MM.1S (cell line): ENCODE measurements at regions not wholly inside any gene's neighbourhood (a gene's known extent, or its start where the extent isn't known, plus 50 kb on each side); places are given as distances from the start of the nearest gene placed in this dataset.

Experiments
- DNase-seq: peaks from one replicate; pipeline ENCODE4 v3.0.0-alpha.2; 2015
- H2AFZ ChIP-seq: fragments of 300-600 bp; sonication (generic); 2 replicates; pipeline ENCODE4 v1.6.0; 2016; ENCODE audit warnings: antibody characterized with exemption, low read length
- H3F3A ChIP-seq: fragments of 300-600 bp; sonication (generic); 2 replicates; pipeline ENCODE4 v1.6.1; 2016; ENCODE audit warnings: mild to moderate bottlenecking, antibody characterized with exemption, low read length, moderate library complexity, mixed read lengths; ENCODE audit not compliant: insufficient read depth
- H3K27ac ChIP-seq: fragments of 300-600 bp; sonication (generic); 2 replicates; pipeline ENCODE4 v1.5.1; 2016; ENCODE audit warnings: mild to moderate bottlenecking, low read length
- H3K27me3 ChIP-seq: fragments of 300-600 bp; sonication (generic); replicated peaks from 2 replicates; pipeline ENCODE4 v1.6.0; 2016; ENCODE audit warnings: low read length; ENCODE audit not compliant: insufficient read depth
- H3K36me3 ChIP-seq: fragments of 300-600 bp; sonication (generic); replicated peaks from 2 replicates; pipeline ENCODE4 v1.6.1; 2016; ENCODE audit warnings: mild to moderate bottlenecking, low read length, mixed read lengths; ENCODE audit not compliant: insufficient read depth
- H3K4me1 ChIP-seq: fragments of 300-600 bp; sonication (generic); 2 replicates; pipeline ENCODE4 v1.6.1; 2016; ENCODE audit warnings: low read length, mixed read lengths
- H3K4me2 ChIP-seq: fragments of 300-600 bp; sonication (generic); 2 replicates; pipeline ENCODE4 v1.6.0; 2016; ENCODE audit warnings: low read depth, low read length
- H3K4me3 ChIP-seq: fragments of 300-600 bp; sonication (generic); 2 replicates; pipeline ENCODE4 v1.5.1; 2016; ENCODE audit warnings: low read length, mixed read lengths
- H3K79me2 ChIP-seq: fragments of 300-600 bp; sonication (generic); 2 replicates; pipeline ENCODE4 v1.6.1; 2016; ENCODE audit warnings: mixed run types, low read length, mixed read lengths
- H3K9ac ChIP-seq: fragments of 300-600 bp; sonication (generic); 2 replicates; pipeline ENCODE4 v1.6.1; 2016; ENCODE audit warnings: low read length, mixed read lengths
- H3K9me2 ChIP-seq: fragments of 300-600 bp; sonication (generic); replicated peaks from 2 replicates; pipeline ENCODE4 v1.6.1; 2016; ENCODE audit warnings: mild to moderate bottlenecking, low read length, mixed read lengths; ENCODE audit not compliant: insufficient read depth
- H3K9me3 ChIP-seq: fragments of 300-600 bp; sonication (generic); replicated peaks from 2 replicates; pipeline ENCODE4 v1.6.1; 2016; ENCODE audit warnings: mild to moderate bottlenecking, low read length, mixed read lengths; ENCODE audit not compliant: insufficient read depth
- H4K20me1 ChIP-seq: fragments of 300-600 bp; sonication (generic); 2 replicates; pipeline ENCODE4 v1.6.1; 2016; ENCODE audit warnings: mild to moderate bottlenecking, low read length, moderate library complexity, mixed read lengths; ENCODE audit not compliant: insufficient read depth
- CTCF ChIP-seq: fragments of 300-600 bp; sonication (generic); IDR thresholded peaks from 2 replicates; pipeline ENCODE4 v1.5.1; 2016; ENCODE audit warnings: antibody characterized with exemption, low read length, mixed read lengths
- EZH2 ChIP-seq: fragments of 300-600 bp; sonication (generic); optimal IDR thresholded peaks from 2 replicates; pipeline ENCODE3; 2017; ENCODE audit warnings: low read depth, mild to moderate bottlenecking, antibody characterized with exemption, low read length, mixed read lengths
- EZH2phosphoT487 ChIP-seq: fragments of 300-600 bp; sonication (generic); IDR thresholded peaks from 2 replicates; pipeline ENCODE4 v1.6.1; 2018; ENCODE audit warnings: antibody characterized with exemption, low read length

GRCh38 chr4:24337451-24338190 lies 246.7 kb downstream of the DHX15 start:
- H3K4me2 ChIP-seq, result no peak overlapping the region
- no peaks in the 10 kb centered on the region for H3K9me3 ChIP-seq
- no peaks in the 10 kb centered on the region for H3K36me3 ChIP-seq
- H3K27me3 ChIP-seq, result no peaks in the 10 kb centered on the region
- H3K4me1 ChIP-seq, result no peaks in the 10 kb centered on the region
- no peak overlapping the region for H3K27ac ChIP-seq
- H3F3A ChIP-seq, result no peaks in the 10 kb centered on the region
- no peak overlapping the region for H2AFZ ChIP-seq
- H3K9ac ChIP-seq, result no peak overlapping the region
- no peak for DNase-seq
- no peaks in the 10 kb centered on the region for H4K20me1 ChIP-seq
- H3K9me2 ChIP-seq, result no peaks in the 10 kb centered on the region
- no peaks in the 10 kb centered on the region for H3K79me2 ChIP-seq
- no peak overlapping the region for H3K4me3 ChIP-seq
- TF ChIP-seq EZH2phosphoT487, result no peak
- TF ChIP-seq CTCF, result no peak
- TF ChIP-seq EZH2, result no peak

- H3K4me1 ChIP-seq, result no peaks in the 10 kb centered on the region
- H3K4me3 ChIP-seq, result no peak overlapping the region
- no peaks in the 10 kb centered on the region for H3K79me2 ChIP-seq
- no peaks in the 10 kb centered on the region for H4K20me1 ChIP-seq
- H3K9me3 ChIP-seq, result no peaks in the 10 kb centered on the region
- H3K27ac ChIP-seq, result no peak overlapping the region
- no peak for DNase-seq
- no peaks in the 10 kb centered on the region for H3K36me3 ChIP-seq
- no peak overlapping the region for H3K9ac ChIP-seq
- no peaks in the 10 kb centered on the region for H3F3A ChIP-seq
- no peak overlapping the region for H3K4me2 ChIP-seq
- no peaks in the 10 kb centered on the region for H3K27me3 ChIP-seq
- no peak overlapping the region for H2AFZ ChIP-seq
- H3K9me2 ChIP-seq, result no peaks in the 10 kb centered on the region
- no peak for TF ChIP-seq CTCF
These were observed 248.7 kb downstream of the DHX15 start for GRCh38 chr4:24335616-24336015.

- H3K27me3 ChIP-seq, result no peaks in the 10 kb centered on the region
- no peaks in the 10 kb centered on the region for H3K9me3 ChIP-seq
- no peak overlapping the region for H3K4me2 ChIP-seq
- DNase-seq, result no peak
- H2AFZ ChIP-seq, result no peak overlapping the region
- H3K9ac ChIP-seq, result no peak overlapping the region
- H3K36me3 ChIP-seq, result no peaks in the 10 kb centered on the region
- no peak overlapping the region for H3K4me3 ChIP-seq
- no peaks in the 10 kb centered on the region for H3K9me2 ChIP-seq
- H3K4me1 ChIP-seq, result no peaks in the 10 kb centered on the region
- H3K79me2 ChIP-seq, result no peaks in the 10 kb centered on the region
- H3F3A ChIP-seq, result no peaks in the 10 kb centered on the region
- TF ChIP-seq EZH2phosphoT487, result no peak
- no peak for TF ChIP-seq CTCF
- no peak for TF ChIP-seq EZH2
- H3K27ac ChIP-seq, result no peak overlapping the region
- no peaks in the 10 kb centered on the region for H4K20me1 ChIP-seq
These were observed 249.4 kb downstream of the DHX15 start for GRCh38 chr4:24334906-24335305.
